ENCODE measurements at regions not wholly inside any gene's neighbourhood (a gene's known extent, or its start where the extent isn't known, plus 50 kb on each side); places are given as distances from the start of the nearest gene placed in this dataset.
"Not testable (repeated sequence)": the region's sequence is repeated elsewhere in the genome, so short reads cannot be mapped to it uniquely, and the experiment has no call there.

DNA sequence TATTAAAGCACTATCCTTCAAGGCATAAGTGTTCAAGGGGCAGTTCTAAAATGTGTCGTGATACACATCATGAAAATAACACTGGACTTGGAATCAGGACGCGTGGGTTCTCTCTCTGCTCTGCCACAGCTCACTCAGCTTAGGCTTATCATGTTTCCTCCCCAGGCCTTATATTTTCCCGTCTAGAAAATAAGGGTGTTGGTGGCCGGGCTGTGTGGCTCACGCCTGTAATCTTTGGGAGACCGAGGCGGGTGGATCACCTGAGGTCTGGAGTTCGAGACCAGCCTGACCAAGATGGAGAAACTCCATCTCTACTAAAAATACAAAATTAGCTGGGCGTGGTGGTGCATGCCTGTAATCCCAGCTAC lies 223.0 kb downstream of the OPA1 start:
- Histone ChIP-seq H3K4me1 (ENCODE audit: control insufficient read depth in 1 of 2, insufficient read depth in 2 of 2, low read length in 2 of 2) (no peaks in the 10 kb centered on the region), H3K27me3 (ENCODE audit: control insufficient read depth in 1 of 2, insufficient read depth in 2 of 2, low read length in 1 of 2) (no peaks in the 10 kb centered on the region), H3K4me3 (ENCODE audit: low read length in 2 of 2) (no peak overlapping the region), H3K9me3 (ENCODE audit: control insufficient read depth, low read length) (no peaks in the 10 kb centered on the region), H3K36me3 (ENCODE audit: control insufficient read depth in 1 of 2, insufficient read depth in 2 of 2, low read length in 1 of 2) (no peaks in the 10 kb centered on the region), H3K27ac (ENCODE audit: low read depth in 1 of 2, low read length in 2 of 2) (no peak overlapping the region)
- DNase-seq, result no peak
- intact Hi-C loops (cut with DNase I), result no loop called here
- WGBS, 2 donors, result 93 to 96% methylated on average over 10 of the region's 10 CpGs
- ATAC-seq (ENCODE audit: low FRiP score), result no peak

- peak; percentile 78 for ATAC-seq (ENCODE audit: low FRiP score)
- H3K4me3 ChIP-seq (ENCODE audit: low read length in 2 of 2), result no peak overlapping the region
- no peak overlapping the region for H3K27ac ChIP-seq (ENCODE audit: low read depth in 1 of 2, low read length in 2 of 2)
- WGBS, 2 donors, result 5 to 6% methylated on average over 14 of the region's 14 CpGs
- intact Hi-C loops (cut with DNase I), result no loop called here
- DNase-seq, result peak; percentile 65 to 80
- no peaks in the 10 kb centered on the region for H3K27me3 ChIP-seq (ENCODE audit: control insufficient read depth in 1 of 2, insufficient read depth in 2 of 2, low read length in 1 of 2)
- no peaks in the 10 kb centered on the region for H3K36me3 ChIP-seq (ENCODE audit: control insufficient read depth in 1 of 2, insufficient read depth in 2 of 2, low read length in 1 of 2)
- no peaks in the 10 kb centered on the region for H3K9me3 ChIP-seq (ENCODE audit: control insufficient read depth, low read length)
- no peaks in the 10 kb centered on the region for H3K4me1 ChIP-seq (ENCODE audit: control insufficient read depth in 1 of 2, insufficient read depth in 2 of 2, low read length in 2 of 2)
Measured at GRCh38 chr3:193816656-193817311, 223.8 kb downstream of the OPA1 start.

DNA sequence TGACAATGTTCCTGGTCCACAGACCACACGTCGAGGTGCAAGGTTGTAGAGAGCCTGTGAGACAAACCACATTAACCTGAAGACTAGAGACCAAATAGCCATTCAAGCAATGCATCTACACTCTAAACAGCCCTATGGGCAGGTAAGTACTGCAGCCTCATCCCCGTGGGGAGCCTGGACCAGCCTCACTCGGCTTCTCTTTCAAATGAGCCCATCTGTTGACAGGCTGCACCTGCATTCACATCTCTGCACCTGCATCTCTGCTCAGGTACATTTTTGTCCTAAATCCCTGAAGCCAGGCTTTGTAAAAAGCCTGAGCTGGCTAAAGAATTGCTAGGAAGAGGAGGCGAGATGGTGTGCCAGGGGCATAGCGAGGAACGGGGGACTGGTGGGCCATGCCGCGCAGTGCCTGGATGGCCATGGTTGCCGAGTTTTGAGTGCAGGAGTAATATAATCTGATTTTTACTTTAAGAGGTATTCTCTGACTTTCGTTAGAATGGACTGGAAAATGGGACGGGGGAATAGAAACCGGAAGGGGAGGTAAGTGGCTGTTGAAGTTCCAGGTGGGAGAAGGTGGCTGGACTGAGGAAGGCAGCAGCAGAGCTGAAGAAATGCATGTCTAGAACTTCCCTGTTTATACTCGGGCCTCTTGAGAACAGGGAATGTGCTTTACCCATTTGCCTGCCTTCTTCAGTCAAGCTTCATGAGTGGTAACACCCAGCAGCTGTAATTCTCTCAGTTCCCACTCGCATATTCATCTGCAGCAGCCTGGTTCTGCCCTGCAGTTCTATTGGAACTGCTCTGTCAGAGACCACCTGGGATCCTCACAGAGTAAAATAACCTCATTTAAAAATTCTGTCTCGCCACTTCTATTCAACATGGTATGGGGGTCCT lies 226.4 kb downstream of the OPA1 start:
- no peaks in the 10 kb centered on the region for H3K9me3 ChIP-seq (ENCODE audit: control insufficient read depth, low read length)
- DNase-seq, result no peak
- intact Hi-C loops (cut with DNase I), result no loop called here
- no peaks in the 10 kb centered on the region for H3K27me3 ChIP-seq (ENCODE audit: control insufficient read depth in 1 of 2, insufficient read depth in 2 of 2, low read length in 1 of 2)
- H3K36me3 ChIP-seq (ENCODE audit: control insufficient read depth in 1 of 2, insufficient read depth in 2 of 2, low read length in 1 of 2), result no peaks in the 10 kb centered on the region
- 93% methylated on average over 16 of the region's 16 CpGs for WGBS, 2 donors
- ATAC-seq (ENCODE audit: low FRiP score), result no peak
- no peaks in the 10 kb centered on the region for H3K4me1 ChIP-seq (ENCODE audit: control insufficient read depth in 1 of 2, insufficient read depth in 2 of 2, low read length in 2 of 2)
- no peak overlapping the region for H3K4me3 ChIP-seq (ENCODE audit: low read length in 2 of 2)
- no peak overlapping the region for H3K27ac ChIP-seq (ENCODE audit: low read depth in 1 of 2, low read length in 2 of 2)

DNA sequence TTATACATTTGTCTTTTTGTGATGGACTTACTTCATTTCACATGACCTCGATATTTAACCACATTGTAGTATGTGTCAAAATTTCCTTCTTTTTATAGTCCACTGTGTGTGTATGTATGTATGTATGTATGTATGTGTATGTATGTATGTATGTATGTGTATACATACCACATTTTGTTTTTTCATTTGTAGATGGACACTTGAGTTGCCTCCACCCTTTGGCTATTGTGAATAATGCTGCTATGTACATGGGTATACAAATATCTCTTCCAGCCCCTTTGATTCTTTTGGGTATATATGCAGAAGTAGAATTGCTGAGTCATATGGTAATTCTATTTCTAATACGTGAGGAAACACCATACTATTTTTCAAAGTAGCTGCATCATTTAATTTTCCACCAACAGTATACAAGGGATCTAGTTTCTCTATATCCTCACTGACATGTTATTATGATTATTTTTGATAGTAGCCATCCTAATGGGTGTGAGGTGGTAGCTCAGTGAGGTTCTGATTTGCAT lies 228.2 kb downstream of the OPA1 start:
- Histone ChIP-seq H3K4me1 (ENCODE audit: control insufficient read depth in 1 of 2, insufficient read depth in 2 of 2, low read length in 2 of 2) (no peaks in the 10 kb centered on the region), H3K36me3 (ENCODE audit: control insufficient read depth in 1 of 2, insufficient read depth in 2 of 2, low read length in 1 of 2) (no peaks in the 10 kb centered on the region), H3K27me3 (ENCODE audit: control insufficient read depth in 1 of 2, insufficient read depth in 2 of 2, low read length in 1 of 2) (no peaks in the 10 kb centered on the region), H3K9me3 (ENCODE audit: control insufficient read depth, low read length) (no peaks in the 10 kb centered on the region), H3K27ac (ENCODE audit: low read depth in 1 of 2, low read length in 2 of 2) (no peak overlapping the region), H3K4me3 (ENCODE audit: low read length in 2 of 2) (no peak overlapping the region)
- whole genome bisulfite sequencing, 2 donors, result 79 to 82% methylated on average over 2 of the region's 2 CpGs
- no peak for ATAC-seq (ENCODE audit: low FRiP score)
- intact Hi-C loops (cut with DNase I), result no loop called here
- DNase-seq, result no peak

DNA sequence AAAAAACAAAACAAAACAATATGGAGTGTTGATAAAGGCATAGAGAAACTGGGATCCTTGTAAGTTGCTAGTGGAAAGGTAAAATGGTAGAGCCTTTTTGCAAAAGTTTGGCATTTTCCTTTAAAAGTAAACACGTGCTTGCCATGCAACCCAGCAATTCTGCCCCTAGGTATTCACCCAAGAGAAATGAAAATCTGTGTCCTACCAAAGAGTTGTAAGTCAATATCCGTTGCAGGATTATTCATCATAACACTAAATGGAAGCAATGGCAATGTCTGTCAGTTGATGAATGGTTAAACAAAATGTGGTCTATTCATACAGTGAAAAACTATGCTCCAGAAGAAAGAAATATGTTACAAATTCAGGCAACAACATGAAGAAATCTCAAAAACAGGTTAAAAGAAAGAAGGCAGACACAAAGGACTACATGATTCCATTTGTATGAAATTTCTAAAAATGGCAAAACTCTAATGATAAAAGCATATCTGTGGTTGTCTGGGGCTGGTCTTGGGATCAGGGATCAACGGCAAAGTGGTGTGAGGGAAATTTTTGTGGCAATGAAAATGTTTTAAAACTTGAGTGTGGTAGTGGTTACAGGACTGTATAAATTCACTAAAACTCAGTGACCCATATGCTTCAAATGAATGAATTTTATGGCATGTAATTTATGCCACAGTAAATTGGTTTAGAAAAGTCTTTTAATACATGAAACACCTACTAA lies 229.6 kb downstream of the OPA1 start:
- intact Hi-C loops (cut with DNase I), result no loop called here
- H3K4me1 ChIP-seq (ENCODE audit: control insufficient read depth in 1 of 2, insufficient read depth in 2 of 2, low read length in 2 of 2), result no peaks in the 10 kb centered on the region
- no peaks in the 10 kb centered on the region for H3K27me3 ChIP-seq (ENCODE audit: control insufficient read depth in 1 of 2, insufficient read depth in 2 of 2, low read length in 1 of 2)
- H3K36me3 ChIP-seq (ENCODE audit: control insufficient read depth in 1 of 2, insufficient read depth in 2 of 2, low read length in 1 of 2), result no peaks in the 10 kb centered on the region
- 79 to 85% methylated on average over 3 of the region's 3 CpGs for WGBS, 2 donors
- ATAC-seq (ENCODE audit: low FRiP score) (no peak), DNase-seq (no peak)
- no peaks in the 10 kb centered on the region for H3K9me3 ChIP-seq (ENCODE audit: control insufficient read depth, low read length)
- no peak overlapping the region for H3K4me3 ChIP-seq (ENCODE audit: low read length in 2 of 2)
- no peak overlapping the region for H3K27ac ChIP-seq (ENCODE audit: low read depth in 1 of 2, low read length in 2 of 2)

GRCh38 chr3:193823213-193823605 lies 230.2 kb downstream of the OPA1 start:
- H3K9me3 ChIP-seq (ENCODE audit: control insufficient read depth, low read length); H3K4me1 ChIP-seq (ENCODE audit: control insufficient read depth in 1 of 2, insufficient read depth in 2 of 2, low read length in 2 of 2); ATAC-seq (ENCODE audit: low FRiP score); intact Hi-C loops (cut with DNase I); DNase-seq; H3K36me3 ChIP-seq (ENCODE audit: control insufficient read depth in 1 of 2, insufficient read depth in 2 of 2, low read length in 1 of 2); H3K4me3 ChIP-seq (ENCODE audit: low read length in 2 of 2); H3K27me3 ChIP-seq (ENCODE audit: control insufficient read depth in 1 of 2, insufficient read depth in 2 of 2, low read length in 1 of 2); H3K27ac ChIP-seq (ENCODE audit: low read depth in 1 of 2, low read length in 2 of 2): not testable (repeated sequence)
- WGBS, 2 donors, result 80 to 89% methylated on average over 3 of the region's 3 CpGs

DNA sequence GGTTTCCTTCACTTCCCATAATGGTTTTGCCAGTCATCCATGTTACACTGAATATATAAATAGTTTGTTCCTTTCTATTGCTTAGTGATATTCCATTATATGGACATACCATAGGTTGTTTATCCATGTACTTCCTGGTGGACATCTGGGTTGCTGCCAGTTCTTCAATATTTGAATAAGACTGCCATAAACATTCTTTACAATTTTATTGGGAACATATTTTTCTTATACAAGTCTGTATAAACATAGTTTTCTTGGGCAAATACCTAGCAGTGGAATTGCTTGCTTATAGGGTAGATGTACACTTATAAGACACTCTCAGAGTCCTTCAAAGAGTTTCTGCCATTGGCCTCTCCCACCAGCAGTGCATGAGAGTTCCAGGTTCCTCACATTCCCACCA lies 231.4 kb downstream of the OPA1 start:
- ATAC-seq (ENCODE audit: low FRiP score) (no peak), DNase-seq (no peak)
- Histone ChIP-seq H3K4me3 (ENCODE audit: low read length in 2 of 2) (no peak overlapping the region), H3K4me1 (ENCODE audit: control insufficient read depth in 1 of 2, insufficient read depth in 2 of 2, low read length in 2 of 2) (no peaks in the 10 kb centered on the region), H3K36me3 (ENCODE audit: control insufficient read depth in 1 of 2, insufficient read depth in 2 of 2, low read length in 1 of 2) (no peaks in the 10 kb centered on the region), H3K27ac (ENCODE audit: low read depth in 1 of 2, low read length in 2 of 2) (no peak overlapping the region), H3K27me3 (ENCODE audit: control insufficient read depth in 1 of 2, insufficient read depth in 2 of 2, low read length in 1 of 2) (no peaks in the 10 kb centered on the region), H3K9me3 (ENCODE audit: control insufficient read depth, low read length) (no peaks in the 10 kb centered on the region)
- intact Hi-C loops (cut with DNase I), result no loop called here

GRCh38 chr3:193825617-193826016 lies 232.6 kb downstream of the OPA1 start:
- H3K27me3 ChIP-seq (ENCODE audit: control insufficient read depth in 1 of 2, insufficient read depth in 2 of 2, low read length in 1 of 2), result no peaks in the 10 kb centered on the region
- no peak overlapping the region for H3K27ac ChIP-seq (ENCODE audit: low read depth in 1 of 2, low read length in 2 of 2)
- whole genome bisulfite sequencing, 2 donors, result 77 to 88% methylated on average over 6 of the region's 6 CpGs
- no peak overlapping the region for H3K4me3 ChIP-seq (ENCODE audit: low read length in 2 of 2)
- DNase-seq (no peak), ATAC-seq (ENCODE audit: low FRiP score) (peak; percentile 33)
- H3K4me1 ChIP-seq (ENCODE audit: control insufficient read depth in 1 of 2, insufficient read depth in 2 of 2, low read length in 2 of 2), result no peaks in the 10 kb centered on the region
- H3K36me3 ChIP-seq (ENCODE audit: control insufficient read depth in 1 of 2, insufficient read depth in 2 of 2, low read length in 1 of 2), result no peaks in the 10 kb centered on the region
- intact Hi-C loops (cut with DNase I), result no loop called here
- no peaks in the 10 kb centered on the region for H3K9me3 ChIP-seq (ENCODE audit: control insufficient read depth, low read length)

All from aorta (tissue), 5 donors.